GM23248 (cell line): ENCODE measurements at regions not wholly inside any gene's neighbourhood (a gene's known extent, or its start where the extent isn't known, plus 50 kb on each side); places are given as distances from the start of the nearest gene placed in this dataset.

Experiments
- DNase-seq: peaks from one replicate; pipeline ENCODE4 v3.0.0-alpha.2; 2015
- H2AFZ ChIP-seq: fragments of 200-600 bp; sonication (generic); 2 replicates; pipeline ENCODE4 v1.6.1; 2016; ENCODE audit warnings: antibody characterized with exemption
- H3F3A ChIP-seq: fragments of 200-600 bp; sonication (generic); 2 replicates; pipeline ENCODE4 v1.6.1; 2016; ENCODE audit warnings: mild to moderate bottlenecking, antibody characterized with exemption, mixed run types; ENCODE audit not compliant: insufficient read depth
- H3K27ac ChIP-seq: fragments of 200-600 bp; sonication (generic); 2 replicates; pipeline ENCODE4 v1.5.1; 2016; ENCODE audit warnings: mild to moderate bottlenecking
- H3K27me3 ChIP-seq: fragments of 200-600 bp; sonication (generic); replicated peaks from 2 replicates; pipeline ENCODE4 v1.6.1; 2016; ENCODE audit warnings: mild to moderate bottlenecking; ENCODE audit not compliant: insufficient read depth
- H3K36me3 ChIP-seq: fragments of 200-600 bp; sonication (generic); 2 replicates; pipeline ENCODE4 v1.6.1; 2016; ENCODE audit warnings: low read depth, mild to moderate bottlenecking
- H3K4me1 ChIP-seq: fragments of 200-600 bp; sonication (generic); 2 replicates; pipeline ENCODE4 v1.6.1; 2016; ENCODE audit warnings: mild to moderate bottlenecking; ENCODE audit not compliant: insufficient read depth
- H3K4me2 ChIP-seq: fragments of 200-600 bp; sonication (generic); one replicate; pipeline ENCODE4 v1.6.1; 2016; ENCODE audit warnings: mild to moderate bottlenecking; ENCODE audit not compliant: unreplicated experiment
- H3K4me3 ChIP-seq: fragments of 200-600 bp; sonication (generic); 2 replicates; pipeline ENCODE4 v1.5.1; 2016; ENCODE audit warnings: mild to moderate bottlenecking
- H3K79me2 ChIP-seq: fragments of 200-600 bp; sonication (generic); 2 replicates; pipeline ENCODE4 v1.6.1; 2016; ENCODE audit warnings: mild to moderate bottlenecking; ENCODE audit not compliant: insufficient read depth
- H3K9ac ChIP-seq: fragments of 200-600 bp; sonication (generic); 2 replicates; pipeline ENCODE4 v1.6.1; 2016; ENCODE audit warnings: mild to moderate bottlenecking
- H3K9me2 ChIP-seq: fragments of 200-600 bp; sonication (generic); 2 replicates; pipeline ENCODE4 v1.6.1; 2016; ENCODE audit warnings: mixed run types, mild to moderate bottlenecking, moderate library complexity; ENCODE audit not compliant: insufficient read depth
- H3K9me3 ChIP-seq: fragments of 200-600 bp; sonication (generic); one replicate; pipeline ENCODE4 v1.6.1; 2017; ENCODE audit warnings: low read depth
- H4K20me1 ChIP-seq: fragments of 200-600 bp; sonication (generic); 2 replicates; pipeline ENCODE4 v1.6.0; 2016; ENCODE audit not compliant: insufficient read depth
- EZH2 ChIP-seq: fragments of 200-600 bp; sonication (generic); IDR thresholded peaks from 2 replicates; pipeline ENCODE4 v1.6.1; 2018; ENCODE audit warnings: antibody characterized with exemption, mild to moderate bottlenecking; ENCODE audit not compliant: insufficient read depth, poor library complexity, severe bottlenecking
- EZH2phosphoT487 ChIP-seq: fragments of 200-600 bp; sonication (generic); IDR thresholded peaks from 2 replicates; pipeline ENCODE4 v1.6.1; 2018; ENCODE audit warnings: antibody characterized with exemption, moderate library complexity, mild to moderate bottlenecking, low read depth; ENCODE audit not compliant: insufficient read depth
- WGBS, 2 experiments: methylation state at CpG; one replicate each; pipeline ENCODE4 v1.1.6; 2015 to 2017; ENCODE audit warnings: low lambda C conversion rate in 2 of 2, low coverage in 1 of 2; ENCODE audit errors: missing lambda C conversion rate in 2 of 2; 5-methylcytosine and 5-hydroxymethylcytosine counted together
- in situ Hi-C: fragments of 300-500 bp; cut with MboI; formaldehyde crosslinking; loops from 2 replicates; pipeline ENCODE4 v1.15.0; 2020

DNA sequence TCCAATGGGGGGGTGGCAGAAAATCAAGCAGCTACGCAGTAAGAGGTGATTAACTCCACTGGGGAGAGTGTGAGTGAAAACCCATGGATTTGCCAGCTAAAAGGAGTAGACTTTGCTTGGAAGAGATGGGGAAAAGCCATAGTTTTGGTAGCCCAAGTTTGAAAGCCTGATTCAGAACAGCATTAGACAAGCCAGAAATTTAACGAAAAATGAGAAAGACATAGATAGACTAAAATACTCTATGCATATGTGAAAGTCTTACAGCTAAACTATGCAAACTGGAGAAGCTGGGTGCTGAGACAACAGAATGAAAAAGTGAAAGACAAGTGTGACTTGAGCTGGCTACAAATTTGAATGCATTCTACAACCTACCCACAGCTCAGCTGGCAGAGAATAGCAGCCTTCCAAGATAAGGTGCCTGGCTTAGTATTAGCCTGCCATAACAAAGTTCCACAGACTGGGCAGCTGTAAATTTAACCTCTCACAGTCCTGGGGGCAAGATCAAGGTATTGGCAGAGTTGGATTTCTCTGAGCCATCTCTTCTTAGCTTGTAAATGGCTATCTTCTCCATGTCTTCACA is 156.6 kb downstream of the CDC14C start:
- in situ Hi-C loops, result no loop called here
- TF ChIP-seq EZH2, result no peak
- TF ChIP-seq EZH2phosphoT487, result no peak
- Histone ChIP-seq H2AFZ (no peak overlapping the region), H3K36me3 (no peaks in the 10 kb centered on the region), H3K9me3 (no peaks in the 10 kb centered on the region), H3K27ac (no peak overlapping the region), H3K4me3 (no peak overlapping the region), H3K4me2 (no peak overlapping the region), H4K20me1 (no peaks in the 10 kb centered on the region), H3K4me1 (no peaks in the 10 kb centered on the region), H3F3A (no peaks in the 10 kb centered on the region), H3K9me2 (no peaks in the 10 kb centered on the region), H3K27me3 (no peaks in the 10 kb centered on the region), H3K9ac (no peak overlapping the region), H3K79me2 (no peaks in the 10 kb centered on the region)
- 9 to 17% methylated on average over 2 of the region's 2 CpGs for WGBS, 2 experiments
- no peak for DNase-seq

- Histone ChIP-seq H3F3A (no peaks in the 10 kb centered on the region), H3K9me3 (no peaks in the 10 kb centered on the region), H3K9me2 (no peaks in the 10 kb centered on the region), H3K4me3 (no peak overlapping the region), H3K4me2 (no peak overlapping the region), H4K20me1 (no peaks in the 10 kb centered on the region), H3K4me1 (no peaks in the 10 kb centered on the region), H3K27ac (no peak overlapping the region), H2AFZ (no peak overlapping the region), H3K36me3 (no peaks in the 10 kb centered on the region), H3K79me2 (no peaks in the 10 kb centered on the region), H3K27me3 (no peaks in the 10 kb centered on the region), H3K9ac (no peak overlapping the region)
- DNase-seq, result no peak
- in situ Hi-C loops, result no loop called here
- TF ChIP-seq EZH2 (no peak), EZH2phosphoT487 (no peak)
These were observed 163.7 kb downstream of the CDC14C start for GRCh38 chr7:49088017-49088416.

- Histone ChIP-seq H3K4me2 (no peak overlapping the region), H2AFZ (no peak overlapping the region), H3K27me3 (no peaks in the 10 kb centered on the region), H3F3A (no peaks in the 10 kb centered on the region), H3K4me3 (no peak overlapping the region), H4K20me1 (no peaks in the 10 kb centered on the region), H3K36me3 (no peaks in the 10 kb centered on the region), H3K9ac (no peak overlapping the region), H3K9me2 (no peaks in the 10 kb centered on the region), H3K4me1 (no peaks in the 10 kb centered on the region), H3K27ac (no peak overlapping the region), H3K79me2 (no peaks in the 10 kb centered on the region), H3K9me3 (no peaks in the 10 kb centered on the region)
- in situ Hi-C loops, result no loop called here
- TF ChIP-seq EZH2 (no peak), EZH2phosphoT487 (no peak)
- no peak for DNase-seq
- WGBS, 2 experiments, result 11 to 14% methylated on average over 2 of the region's 2 CpGs
These were observed 165.4 kb downstream of the CDC14C start for GRCh38 chr7:49089717-49090116.

DNA sequence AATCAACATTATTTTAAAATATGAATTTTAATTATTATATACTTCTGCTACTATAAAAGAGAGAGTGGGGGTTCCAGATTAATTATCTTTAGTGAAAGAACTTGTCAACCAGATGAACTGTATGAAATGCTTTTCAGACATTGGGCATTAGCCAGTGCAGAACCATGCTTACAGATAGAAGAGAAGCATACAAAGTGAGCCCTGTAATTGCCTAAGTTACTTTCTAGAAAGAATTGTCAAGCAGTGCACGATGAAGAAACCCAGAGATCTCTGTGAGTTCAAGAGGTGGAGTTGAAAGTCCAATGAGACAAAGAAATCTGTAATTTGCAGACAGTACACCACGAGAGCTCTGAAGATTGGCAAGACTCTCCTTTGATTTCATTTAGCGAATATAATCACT is 166.7 kb downstream of the CDC14C start:
- no peaks in the 10 kb centered on the region for H3K27me3 ChIP-seq
- no peak overlapping the region for H2AFZ ChIP-seq
- TF ChIP-seq EZH2phosphoT487 (no peak), EZH2 (no peak)
- no peak overlapping the region for H3K4me3 ChIP-seq
- no peaks in the 10 kb centered on the region for H3K9me2 ChIP-seq
- H3K27ac ChIP-seq, result no peak overlapping the region
- H3K36me3 ChIP-seq, result no peaks in the 10 kb centered on the region
- no peak overlapping the region for H3K4me2 ChIP-seq
- H3K79me2 ChIP-seq, result no peaks in the 10 kb centered on the region
- H3F3A ChIP-seq, result no peaks in the 10 kb centered on the region
- DNase-seq, result no peak
- 13 to 23% methylated on average over 3 of the region's 3 CpGs for WGBS, 2 experiments
- no peaks in the 10 kb centered on the region for H3K9me3 ChIP-seq
- no peaks in the 10 kb centered on the region for H3K4me1 ChIP-seq
- H4K20me1 ChIP-seq, result no peaks in the 10 kb centered on the region
- in situ Hi-C loops, result no loop called here
- H3K9ac ChIP-seq, result no peak overlapping the region

- Histone ChIP-seq H4K20me1 (no peaks in the 10 kb centered on the region), H2AFZ (no peak overlapping the region), H3K4me1 (no peaks in the 10 kb centered on the region), H3K4me2 (no peak overlapping the region), H3K9me3 (no peaks in the 10 kb centered on the region), H3K27ac (no peak overlapping the region), H3K9ac (no peak overlapping the region), H3K79me2 (no peaks in the 10 kb centered on the region), H3K36me3 (no peaks in the 10 kb centered on the region), H3K27me3 (no peaks in the 10 kb centered on the region), H3F3A (no peaks in the 10 kb centered on the region), H3K4me3 (no peak overlapping the region), H3K9me2 (no peaks in the 10 kb centered on the region)
- DNase-seq, result no peak
- WGBS, 2 experiments, result 56% methylated on average over 2 of the region's 2 CpGs
- in situ Hi-C loops, result no loop called here
- TF ChIP-seq EZH2phosphoT487 (no peak), EZH2 (no peak)
These were observed 167.2 kb downstream of the CDC14C start for GRCh38 chr7:49091519-49091918.
